Neural cell (in vitro differentiated cells): ENCODE measurements at regions not wholly inside any gene's neighbourhood (a gene's known extent, or its start where the extent isn't known, plus 50 kb on each side); places are given as distances from the start of the nearest gene placed in this dataset.

Source experiments
- EP300 ChIP-seq: fragments of 450-650 bp; conservative IDR thresholded peaks from 2 replicates; pipeline ENCODE4 v1.6.1; 2014; ENCODE audit warnings: antibody characterized with exemption, mild to moderate bottlenecking, moderate library complexity; ENCODE audit not compliant: poor library complexity, severe bottlenecking
- EZH2 ChIP-seq: fragments of 200-600, 300-800 bp; shearing (Covaris generic), sonication (generic); IDR thresholded peaks from 2 replicates; pipeline ENCODE4 v1.6.1; 2014; ENCODE audit warnings: antibody characterized with exemption, low read length, borderline replicate concordance, mild to moderate bottlenecking; ENCODE audit not compliant: insufficient read depth, poor library complexity, severe bottlenecking
- POLR2AphosphoS5 ChIP-seq: IDR thresholded peaks from 2 replicates; pipeline ENCODE4 v1.6.1; 2012
- RAD21 ChIP-seq: fragments of 450-650 bp; conservative IDR thresholded peaks from 2 replicates; pipeline ENCODE4 v1.6.1; 2014; ENCODE audit warnings: antibody characterized with exemption, mild to moderate bottlenecking, moderate library complexity
- SMC3 ChIP-seq: fragments of 450-650 bp; conservative IDR thresholded peaks from 2 replicates; pipeline ENCODE4 v1.6.1; 2014; ENCODE audit warnings: antibody characterized with exemption, mild to moderate bottlenecking, moderate library complexity; ENCODE audit not compliant: poor library complexity
- TAF1 ChIP-seq: IDR thresholded peaks from 2 replicates; pipeline ENCODE4 v1.6.1; 2012; ENCODE audit warnings: low read depth
- TF ChIP-seq, protein P1 (sequence below): fragments of 450-650 bp; IDR thresholded peaks from 2 replicates; pipeline ENCODE4 v1.5.1; 2014; ENCODE audit warnings: antibody characterized with exemption, mild to moderate bottlenecking, moderate library complexity; ENCODE audit not compliant: poor library complexity, severe bottlenecking
- TF ChIP-seq, protein P2 (sequence below): IDR thresholded peaks from 2 replicates; pipeline ENCODE4 v1.6.1; 2012; ENCODE audit warnings: borderline replicate concordance

- TF ChIP-seq, protein P1, sequence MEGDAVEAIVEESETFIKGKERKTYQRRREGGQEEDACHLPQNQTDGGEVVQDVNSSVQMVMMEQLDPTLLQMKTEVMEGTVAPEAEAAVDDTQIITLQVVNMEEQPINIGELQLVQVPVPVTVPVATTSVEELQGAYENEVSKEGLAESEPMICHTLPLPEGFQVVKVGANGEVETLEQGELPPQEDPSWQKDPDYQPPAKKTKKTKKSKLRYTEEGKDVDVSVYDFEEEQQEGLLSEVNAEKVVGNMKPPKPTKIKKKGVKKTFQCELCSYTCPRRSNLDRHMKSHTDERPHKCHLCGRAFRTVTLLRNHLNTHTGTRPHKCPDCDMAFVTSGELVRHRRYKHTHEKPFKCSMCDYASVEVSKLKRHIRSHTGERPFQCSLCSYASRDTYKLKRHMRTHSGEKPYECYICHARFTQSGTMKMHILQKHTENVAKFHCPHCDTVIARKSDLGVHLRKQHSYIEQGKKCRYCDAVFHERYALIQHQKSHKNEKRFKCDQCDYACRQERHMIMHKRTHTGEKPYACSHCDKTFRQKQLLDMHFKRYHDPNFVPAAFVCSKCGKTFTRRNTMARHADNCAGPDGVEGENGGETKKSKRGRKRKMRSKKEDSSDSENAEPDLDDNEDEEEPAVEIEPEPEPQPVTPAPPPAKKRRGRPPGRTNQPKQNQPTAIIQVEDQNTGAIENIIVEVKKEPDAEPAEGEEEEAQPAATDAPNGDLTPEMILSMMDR = no peak
- TF ChIP-seq, protein P2, sequence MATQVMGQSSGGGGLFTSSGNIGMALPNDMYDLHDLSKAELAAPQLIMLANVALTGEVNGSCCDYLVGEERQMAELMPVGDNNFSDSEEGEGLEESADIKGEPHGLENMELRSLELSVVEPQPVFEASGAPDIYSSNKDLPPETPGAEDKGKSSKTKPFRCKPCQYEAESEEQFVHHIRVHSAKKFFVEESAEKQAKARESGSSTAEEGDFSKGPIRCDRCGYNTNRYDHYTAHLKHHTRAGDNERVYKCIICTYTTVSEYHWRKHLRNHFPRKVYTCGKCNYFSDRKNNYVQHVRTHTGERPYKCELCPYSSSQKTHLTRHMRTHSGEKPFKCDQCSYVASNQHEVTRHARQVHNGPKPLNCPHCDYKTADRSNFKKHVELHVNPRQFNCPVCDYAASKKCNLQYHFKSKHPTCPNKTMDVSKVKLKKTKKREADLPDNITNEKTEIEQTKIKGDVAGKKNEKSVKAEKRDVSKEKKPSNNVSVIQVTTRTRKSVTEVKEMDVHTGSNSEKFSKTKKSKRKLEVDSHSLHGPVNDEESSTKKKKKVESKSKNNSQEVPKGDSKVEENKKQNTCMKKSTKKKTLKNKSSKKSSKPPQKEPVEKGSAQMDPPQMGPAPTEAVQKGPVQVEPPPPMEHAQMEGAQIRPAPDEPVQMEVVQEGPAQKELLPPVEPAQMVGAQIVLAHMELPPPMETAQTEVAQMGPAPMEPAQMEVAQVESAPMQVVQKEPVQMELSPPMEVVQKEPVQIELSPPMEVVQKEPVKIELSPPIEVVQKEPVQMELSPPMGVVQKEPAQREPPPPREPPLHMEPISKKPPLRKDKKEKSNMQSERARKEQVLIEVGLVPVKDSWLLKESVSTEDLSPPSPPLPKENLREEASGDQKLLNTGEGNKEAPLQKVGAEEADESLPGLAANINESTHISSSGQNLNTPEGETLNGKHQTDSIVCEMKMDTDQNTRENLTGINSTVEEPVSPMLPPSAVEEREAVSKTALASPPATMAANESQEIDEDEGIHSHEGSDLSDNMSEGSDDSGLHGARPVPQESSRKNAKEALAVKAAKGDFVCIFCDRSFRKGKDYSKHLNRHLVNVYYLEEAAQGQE = no peak
- TF ChIP-seq POLR2AphosphoS5 (peak; percentile 24), RAD21 (no peak), EZH2 (no peak), EP300 (peak; percentile 43), SMC3 (no peak), TAF1 (no peak)
These were observed 80.1 kb upstream of the PTPRK start for GRCh38 chr6:128600397-128600951.
